Sigmoid colon (tissue), 6 donors: ENCODE measurements at regions not wholly inside any gene's neighbourhood (a gene's known extent, or its start where the extent isn't known, plus 50 kb on each side); places are given as distances from the start of the nearest gene placed in this dataset.

Experiments used
- DNase-seq: peaks from one replicate; pipeline ENCODE4 v3.0.0-alpha.2; 2019
- H3K27ac ChIP-seq, 4 donors: fragments of 200-600 bp; sonication (generic); one replicate each; pipeline ENCODE4 v1.5.1; 2016 to 2019; ENCODE audit warnings: mild to moderate bottlenecking in 1 of 4
- H3K27me3 ChIP-seq, 3 donors: fragments of 200-600 bp; sonication (generic); one replicate each; pipeline ENCODE4 v1.5.1; 2019; ENCODE audit warnings: mild to moderate bottlenecking in 1 of 3
- H3K36me3 ChIP-seq, 4 donors: fragments of 200-600 bp; sonication (generic); one replicate each; pipeline ENCODE4 v1.5.1; 2016 to 2019
- H3K4me1 ChIP-seq, 4 donors: fragments of 200-600 bp; sonication (generic); one replicate each; pipeline ENCODE4 v1.5.1; 2017 to 2019
- H3K4me3 ChIP-seq, 4 donors: fragments of 200-600 bp; sonication (generic); one replicate each; pipeline ENCODE4 v1.5.1; 2017 to 2019; ENCODE audit warnings: mild to moderate bottlenecking in 2 of 4, moderate library complexity in 1 of 4
- H3K9me3 ChIP-seq, 4 donors: fragments of 200-600 bp in 3 of 4; sonication (generic) in 3 of 4; one replicate each; pipeline versions ENCODE4 v1.5.1 to v1.6.1; 2013 to 2019
- CTCF ChIP-seq, 4 experiments: fragments of 450-650 bp in 3 of 4; fragments of 200-600 bp in 1 of 4; IDR thresholded peaks; one replicate each; pipeline ENCODE4 v1.5.1; 2016 to 2019; ENCODE audit warnings: antibody characterized with exemption in 4 of 4, mild to moderate bottlenecking in 3 of 4, moderate library complexity in 2 of 4
- EP300 ChIP-seq, 4 donors: sonication (generic); formaldehyde crosslinking; IDR thresholded peaks; one replicate each; pipeline ENCODE4 v1.6.1; 2017; ENCODE audit warnings: antibody characterized with exemption in 4 of 4
- POLR2A ChIP-seq, 2 donors: fragments of 450-650 bp; IDR thresholded peaks; one replicate each; pipeline ENCODE4 v1.6.1; 2016; ENCODE audit warnings: antibody characterized with exemption in 2 of 2, mild to moderate bottlenecking in 2 of 2, moderate library complexity in 2 of 2
- POLR2AphosphoS5 ChIP-seq, 4 donors: sonication (generic); formaldehyde crosslinking; IDR thresholded peaks; one replicate each; pipeline ENCODE4 v1.6.1; 2017; ENCODE audit warnings: antibody characterized with exemption in 4 of 4
- WGBS, 2 donors: extraction: QIAGEN DNeasy Blood & Tissue Kit; methylation state at CpG; one replicate each; pipeline ENCODE4 v1.1.7; 2013; 5-methylcytosine and 5-hydroxymethylcytosine counted together
- intact Hi-C: fragments of 100-400 bp; cut with DNase I; formaldehyde crosslinking; loops from one replicate; pipeline ENCODE4 v1.15.1; 2023
- donor health status: healthy with polysubstance abuse.
- donor health status: healthy.

DNA sequence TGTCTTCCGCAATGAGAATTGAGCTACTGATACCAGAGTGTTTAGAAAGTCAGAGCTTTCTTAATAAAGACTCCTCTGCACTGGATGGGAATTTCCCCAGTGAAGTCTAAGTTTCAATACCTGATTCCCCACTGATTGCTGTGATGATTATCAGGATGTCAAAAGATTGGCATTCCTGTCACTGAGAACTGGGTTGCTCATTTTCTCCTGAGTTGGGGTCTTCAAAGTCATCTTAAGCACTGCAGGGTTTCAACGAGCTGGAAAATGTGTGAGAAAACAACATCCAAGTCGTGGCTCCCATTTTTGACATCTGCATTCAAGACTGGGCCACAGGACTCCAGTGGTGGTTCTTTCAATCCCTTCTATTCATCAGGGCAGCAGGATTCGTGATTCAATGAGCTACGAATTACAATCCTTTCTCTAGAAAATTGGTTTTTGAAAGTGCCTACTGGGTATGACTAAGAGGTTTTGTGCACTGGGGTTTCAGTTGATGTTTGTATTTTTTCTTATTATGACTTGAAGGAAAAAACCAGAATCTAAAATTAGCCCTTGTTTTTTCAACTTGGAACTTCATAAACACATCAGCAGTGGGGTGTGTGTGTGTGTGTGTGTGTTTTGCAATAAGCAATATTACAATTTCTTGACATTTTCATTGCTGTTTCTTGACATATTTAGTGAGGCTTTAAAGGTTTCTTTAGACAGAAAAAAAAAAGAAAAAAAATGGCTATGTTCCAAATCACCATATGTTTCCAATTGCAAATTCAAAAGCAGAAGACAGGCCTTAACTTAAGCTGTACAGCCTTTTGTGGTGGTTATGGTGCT is 233.0 kb downstream of the FAM76B start:
- TF ChIP-seq POLR2AphosphoS5 (IDR thresholded peaks at IDR 0.05) (peak in 3 of 4 donors; percentile 6 to 42 (median 31)), CTCF (IDR thresholded peaks at IDR 0.05) (no peak)
- H3K27ac ChIP-seq: peak overlapping the region in 1 of 4 donors; percentile 16
- H3K4me1 ChIP-seq: peaks cover 0 to 12% (median 11%) of the 10 kb centered on the region in 4 donors
- DNase-seq: no peak
- H3K36me3 ChIP-seq: no peaks in the 10 kb centered on the region
- no peaks in the 10 kb centered on the region for H3K9me3 ChIP-seq
- WGBS, 2 donors: 66 to 74% methylated on average over 5 of the region's 5 CpGs
- no peak overlapping the region for H3K4me3 ChIP-seq
- intact Hi-C loops: no loop called here
- no peaks in the 10 kb centered on the region for H3K27me3 ChIP-seq

GRCh38 chr11:95556011-95556341 is 233.6 kb downstream of the FAM76B start:
- intact Hi-C loops: no loop called here
- no peaks in the 10 kb centered on the region for H3K27me3 ChIP-seq
- H3K4me1 ChIP-seq: peaks cover 0 to 12% (median 11%) of the 10 kb centered on the region in 4 donors
- peak overlapping the region in 1 of 4 donors; percentile 16 for H3K27ac ChIP-seq
- H3K4me3 ChIP-seq: no peak overlapping the region
- H3K36me3 ChIP-seq: no peaks in the 10 kb centered on the region
- DNase-seq: no peak
- no peaks in the 10 kb centered on the region for H3K9me3 ChIP-seq
- TF ChIP-seq CTCF (IDR thresholded peaks at IDR 0.05) (no peak), POLR2A (IDR thresholded peaks at IDR 0.05) (no peak), POLR2AphosphoS5 (IDR thresholded peaks at IDR 0.05) (no peak), EP300 (IDR thresholded peaks at IDR 0.05) (no peak)

DNA sequence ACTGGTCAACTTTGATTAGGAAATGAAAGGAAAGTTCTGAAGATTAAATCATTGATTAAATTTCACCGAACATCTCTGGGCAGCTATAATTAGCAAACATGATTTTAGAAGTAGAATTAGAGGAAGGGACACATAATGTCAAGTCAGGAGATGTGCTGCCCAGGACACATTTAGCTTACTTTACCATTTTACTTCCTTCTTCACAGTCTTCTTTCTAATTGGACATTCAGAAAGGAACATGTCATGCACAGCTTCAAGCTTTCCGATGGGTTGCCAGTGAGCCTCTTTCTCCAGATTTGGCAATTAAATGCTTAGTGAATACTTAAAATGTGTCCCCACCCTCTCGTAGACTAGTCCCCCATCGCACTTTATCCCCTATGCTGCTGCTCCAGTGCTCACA is 234.7 kb downstream of the FAM76B start:
- DNase-seq: no peak
- intact Hi-C loops: no loop called here
- H3K4me3 ChIP-seq: no peak overlapping the region
- no peaks in the 10 kb centered on the region for H3K9me3 ChIP-seq
- no peaks in the 10 kb centered on the region for H3K36me3 ChIP-seq
- no peak for TF ChIP-seq POLR2AphosphoS5 (IDR thresholded peaks at IDR 0.05)
- TF ChIP-seq POLR2A (IDR thresholded peaks at IDR 0.05): no peak
- no peak for TF ChIP-seq CTCF (IDR thresholded peaks at IDR 0.05)
- TF ChIP-seq EP300 (IDR thresholded peaks at IDR 0.05): no peak
- no peaks in the 10 kb centered on the region for H3K27me3 ChIP-seq
- no peak overlapping the region for H3K27ac ChIP-seq
- H3K4me1 ChIP-seq: peaks cover 0 to 8% (median 7%) of the 10 kb centered on the region in 4 donors
- 74 to 83% methylated on average over 4 of the region's 4 CpGs for whole genome bisulfite sequencing, 2 donors

DNA sequence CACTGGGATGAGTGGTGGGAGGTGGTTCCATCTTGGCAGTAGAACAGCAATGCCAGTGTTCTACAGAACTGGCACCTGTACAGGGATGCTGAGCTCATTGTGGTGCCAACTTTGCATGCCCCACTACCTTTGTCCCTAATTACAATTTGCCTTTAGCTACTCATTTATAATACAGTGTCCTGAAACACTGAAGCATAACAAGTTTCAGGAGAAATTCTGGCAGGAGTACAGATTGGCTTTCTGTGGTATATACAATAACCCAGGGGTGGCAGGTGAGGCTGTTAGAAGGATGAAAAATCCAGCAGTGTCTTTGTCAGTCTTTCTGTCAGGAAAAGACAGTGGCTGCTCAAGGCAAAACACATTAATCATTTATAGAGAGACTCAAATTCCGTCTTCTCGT is 240.3 kb downstream of the FAM76B start:
- no peak for TF ChIP-seq EP300 (IDR thresholded peaks at IDR 0.05)
- no peak for TF ChIP-seq CTCF (IDR thresholded peaks at IDR 0.05)
- no peak for TF ChIP-seq POLR2AphosphoS5 (IDR thresholded peaks at IDR 0.05)
- no peak for TF ChIP-seq POLR2A (IDR thresholded peaks at IDR 0.05)
- no peak overlapping the region for H3K27ac ChIP-seq
- no peak overlapping the region for H3K4me3 ChIP-seq
- 94 to 95% methylated on average over 2 of the region's 2 CpGs for WGBS, 2 donors
- no peaks in the 10 kb centered on the region for H3K27me3 ChIP-seq
- H3K4me1 ChIP-seq: no peaks in the 10 kb centered on the region
- H3K9me3 ChIP-seq: no peaks in the 10 kb centered on the region
- H3K36me3 ChIP-seq: no peaks in the 10 kb centered on the region
- no peak for DNase-seq
- intact Hi-C loops: no loop called here

DNA sequence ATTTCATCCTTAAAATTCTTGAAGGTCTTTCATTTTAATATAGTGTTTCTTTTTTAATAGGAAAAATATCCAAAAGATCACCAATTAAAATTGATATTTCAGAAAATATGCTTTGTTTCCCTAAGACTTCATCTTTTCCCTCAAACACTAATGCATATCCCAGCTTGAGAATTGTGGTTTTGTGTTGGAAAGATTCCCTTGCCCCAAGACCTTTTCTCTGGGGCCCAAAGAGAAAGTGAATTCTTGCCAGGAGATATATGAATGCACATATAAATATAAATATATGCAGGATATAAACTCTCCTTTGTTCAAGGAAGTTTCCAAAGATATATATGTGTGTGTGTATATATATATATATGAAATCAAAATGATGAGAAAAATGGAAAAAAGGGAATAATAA is 241.2 kb downstream of the FAM76B start:
- H3K27ac ChIP-seq: no peak overlapping the region
- intact Hi-C loops: no loop called here
- H3K4me1 ChIP-seq: no peaks in the 10 kb centered on the region
- H3K27me3 ChIP-seq: no peaks in the 10 kb centered on the region
- no peak for TF ChIP-seq POLR2AphosphoS5 (IDR thresholded peaks at IDR 0.05)
- TF ChIP-seq POLR2A (IDR thresholded peaks at IDR 0.05): no peak
- TF ChIP-seq EP300 (IDR thresholded peaks at IDR 0.05): no peak
- no peak for TF ChIP-seq CTCF (IDR thresholded peaks at IDR 0.05)
- H3K36me3 ChIP-seq: no peaks in the 10 kb centered on the region
- no peaks in the 10 kb centered on the region for H3K9me3 ChIP-seq
- no peak overlapping the region for H3K4me3 ChIP-seq
- DNase-seq: no peak
